GM21723 (cell line): ENCODE measurements at regions not wholly inside any gene's neighbourhood (a gene's known extent, or its start where the extent isn't known, plus 50 kb on each side); places are given as distances from the start of the nearest gene placed in this dataset.
"Not testable (repeated sequence)": the region's sequence is repeated elsewhere in the genome, so short reads cannot be mapped to it uniquely, and the experiment has no call there.

Experiments
- ATAC-seq: cut with Tn5 transposase; IDR thresholded peaks from one replicate; pipeline ENCODE4 v1.9.1; 2021; ENCODE audit warnings: mild to moderate bottlenecking, moderate library complexity; ENCODE audit not compliant: unreplicated experiment

GRCh38 chr3:109784852-109785631 lies 447.7 kb upstream of the DPPA4 start:
- no peak for ATAC-seq

GRCh38 chr3:109803274-109803673 lies 465.9 kb upstream of the DPPA4 start:
- ATAC-seq = no peak

DNA sequence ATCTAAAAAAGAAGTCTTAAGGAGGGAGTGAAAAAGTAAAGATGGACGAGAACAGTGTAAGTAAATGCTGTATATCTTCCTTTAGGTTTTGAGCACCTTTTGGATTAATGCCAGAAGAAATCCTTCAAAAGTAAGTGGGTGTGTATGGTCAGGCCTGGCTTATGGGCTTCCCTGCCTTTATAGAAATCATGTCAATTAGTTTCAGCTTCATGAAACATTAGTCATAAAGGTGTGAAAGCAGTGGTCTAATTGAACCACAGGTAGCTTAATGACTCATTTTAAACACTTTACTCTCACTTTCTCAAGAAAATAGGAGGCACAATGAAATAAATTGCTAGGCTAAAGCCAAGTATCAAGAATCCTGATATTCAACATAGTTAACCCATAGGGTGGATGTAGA lies 467.4 kb upstream of the DPPA4 start:
- ATAC-seq = no peak

DNA sequence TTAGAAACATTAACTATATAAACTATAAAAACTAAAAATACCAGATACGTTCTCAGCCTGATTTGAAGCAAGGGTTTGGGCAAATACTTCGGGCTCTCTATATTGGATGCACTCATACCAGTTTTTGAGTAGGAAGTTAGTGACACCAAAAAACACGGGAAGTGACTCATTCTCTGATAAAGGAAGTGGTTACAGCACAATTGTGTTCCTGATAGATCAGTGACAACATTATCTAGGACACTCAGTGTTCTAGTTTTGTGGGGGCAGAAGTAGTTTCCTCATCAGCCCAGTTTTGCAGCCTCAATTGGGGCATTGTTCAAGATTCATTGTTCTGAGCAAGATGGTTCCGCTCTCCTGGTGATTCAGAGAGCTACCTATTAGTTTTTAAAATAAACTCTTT lies 469.6 kb upstream of the DPPA4 start:
- no peak for ATAC-seq

DNA sequence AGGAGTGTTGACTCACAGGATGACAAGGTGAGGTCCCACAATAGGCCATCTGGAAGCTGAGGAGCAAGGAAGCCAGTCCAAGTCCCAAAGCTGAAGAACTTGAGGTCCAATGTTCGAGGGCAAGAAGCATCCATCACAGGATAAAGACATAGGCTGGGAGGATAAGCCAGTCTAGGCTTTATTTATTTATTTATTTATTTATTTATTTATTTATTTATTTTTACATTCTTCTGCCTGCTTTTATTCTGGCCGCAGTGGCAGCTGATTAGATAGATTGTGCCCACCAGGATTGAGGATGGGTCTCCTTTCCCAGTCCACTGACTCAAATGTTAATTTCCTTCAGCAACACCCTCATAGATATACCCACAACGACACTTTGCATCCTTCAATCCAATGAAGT lies 472.2 kb upstream of the DPPA4 start:
- no peak for ATAC-seq

DNA sequence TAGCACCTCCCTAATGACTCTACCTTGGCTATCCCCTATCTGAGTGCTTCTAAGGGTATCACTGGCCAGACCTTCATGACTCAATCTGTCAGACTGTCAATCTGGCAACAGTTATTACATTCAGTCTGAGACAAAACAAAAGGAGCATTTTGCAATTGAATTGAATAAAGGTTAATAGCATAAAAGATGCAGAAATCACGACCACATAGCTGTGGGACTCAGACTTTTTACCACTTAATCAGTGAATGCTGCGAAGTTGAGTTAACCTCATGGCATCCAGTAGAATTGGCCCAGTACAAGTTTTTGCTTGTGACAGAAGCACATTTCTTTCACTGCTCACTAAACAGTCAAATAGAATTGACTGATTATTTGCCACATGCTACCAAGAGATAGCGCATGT lies 480.7 kb upstream of the DPPA4 start:
- no peak for ATAC-seq

DNA sequence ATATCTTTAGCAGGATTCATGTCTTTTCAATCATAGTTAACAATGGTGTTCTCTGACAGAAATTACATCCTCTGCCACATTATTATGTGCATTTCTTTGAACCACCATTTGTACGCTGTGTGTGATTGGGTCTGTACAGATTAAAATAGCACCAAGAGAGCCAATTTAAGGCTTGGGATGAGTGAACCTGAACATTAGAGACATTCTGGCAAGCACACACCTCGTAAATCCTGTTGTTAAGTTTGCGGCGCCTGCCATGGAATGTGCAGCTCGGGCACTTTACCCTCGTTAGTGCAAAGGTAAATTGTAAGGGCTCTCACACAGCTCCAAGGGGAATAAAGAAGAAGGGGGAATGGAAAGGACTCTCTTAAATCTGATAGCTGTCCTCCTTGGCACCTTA lies 482.4 kb upstream of the DPPA4 start:
- ATAC-seq = no peak

DNA sequence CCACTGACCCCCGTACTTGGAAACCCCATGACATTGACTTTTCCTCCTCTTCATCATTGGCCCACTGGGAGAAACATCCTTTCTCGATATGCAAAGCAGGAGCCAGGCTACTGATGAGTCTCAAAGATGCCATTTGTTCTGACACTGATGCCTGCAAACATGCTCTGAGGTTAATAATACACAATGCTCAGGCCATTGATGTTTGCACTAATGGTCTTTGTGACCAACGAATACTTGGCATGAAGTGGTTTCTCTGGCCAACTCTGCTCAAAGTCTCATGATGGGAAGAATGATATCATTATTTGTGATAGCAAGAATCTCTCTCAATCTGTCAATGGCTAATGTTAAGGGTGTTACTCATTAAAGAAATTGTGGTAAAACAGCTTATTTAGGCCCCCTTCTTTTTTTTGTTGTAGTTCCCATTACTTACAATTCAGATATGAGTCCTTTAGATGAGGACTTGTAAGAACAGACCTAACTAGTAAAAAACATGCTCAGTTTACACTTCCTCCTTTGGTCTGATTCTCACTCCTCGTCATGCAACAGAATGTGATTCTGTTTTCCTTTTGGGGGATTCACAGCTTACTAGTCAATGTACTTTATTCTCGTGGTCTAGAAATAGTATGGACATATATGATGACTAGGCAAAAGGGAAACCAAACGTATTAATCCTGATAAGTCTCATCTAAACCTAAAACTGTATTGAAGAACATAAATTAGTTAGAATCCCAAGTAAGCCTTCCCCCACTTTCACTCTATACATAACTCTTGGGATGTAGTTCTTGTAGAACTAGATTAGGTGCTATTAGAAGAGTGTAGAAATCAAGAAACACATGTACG lies 488.8 kb upstream of the DPPA4 start:
- ATAC-seq = no peak

DNA sequence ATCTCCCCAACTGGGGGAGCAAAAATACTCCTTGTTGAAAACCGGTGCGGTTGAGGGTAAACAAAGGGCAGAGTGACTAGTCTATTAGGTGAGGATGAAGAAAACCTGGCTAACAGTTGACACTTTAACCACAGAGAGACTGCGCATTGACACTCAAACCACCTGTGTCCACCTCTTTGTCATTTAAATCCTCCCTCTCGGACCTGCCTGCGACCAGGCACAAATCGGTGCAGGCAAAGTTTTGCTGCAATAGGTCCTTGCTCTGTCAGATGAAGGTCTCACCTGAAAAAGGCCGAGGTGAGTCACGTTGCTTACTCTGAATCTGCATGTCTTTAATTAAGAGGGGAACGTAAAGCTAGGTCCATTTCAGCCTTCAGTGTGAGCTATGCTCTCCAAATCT lies 494.1 kb upstream of the DPPA4 start:
- ATAC-seq = no peak

DNA sequence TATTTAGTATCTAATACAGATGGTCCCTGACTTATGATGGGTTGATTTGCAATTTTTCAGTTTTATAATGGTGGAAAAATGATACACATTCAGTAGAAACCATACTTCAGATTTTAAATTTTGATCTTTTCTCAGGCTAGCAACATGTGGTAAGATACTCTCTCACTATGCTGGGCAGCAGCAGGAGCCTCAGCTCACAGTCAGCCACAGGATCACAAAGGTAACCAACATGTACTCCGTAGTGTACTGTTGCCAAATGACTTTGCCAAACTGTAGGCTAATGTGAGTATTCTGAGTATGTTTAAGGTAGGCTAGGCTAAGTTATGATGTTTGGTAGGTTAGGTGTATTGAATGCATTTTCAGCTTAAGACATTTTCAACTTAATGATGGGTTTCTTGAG lies 498.6 kb upstream of the DPPA4 start:
- ATAC-seq = no peak

DNA sequence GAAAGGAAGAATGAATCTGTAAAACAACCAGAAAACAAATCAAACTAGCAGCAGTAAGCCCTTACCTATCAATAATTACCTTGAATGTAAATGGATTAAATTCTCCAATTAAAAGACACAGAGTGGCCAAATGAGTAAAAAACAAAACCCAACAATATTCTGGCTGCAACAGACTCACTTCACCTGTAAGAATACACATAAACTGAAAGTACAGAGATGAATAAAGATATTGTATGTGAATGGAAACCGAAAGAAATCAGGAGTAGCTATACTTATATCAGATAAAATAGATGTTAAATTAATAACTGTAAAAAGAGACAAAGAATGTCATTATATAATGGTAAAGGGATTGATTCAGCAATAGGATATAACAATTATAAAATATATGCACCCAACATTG lies 514.5 kb upstream of the DPPA4 start:
- no peak for ATAC-seq

DNA sequence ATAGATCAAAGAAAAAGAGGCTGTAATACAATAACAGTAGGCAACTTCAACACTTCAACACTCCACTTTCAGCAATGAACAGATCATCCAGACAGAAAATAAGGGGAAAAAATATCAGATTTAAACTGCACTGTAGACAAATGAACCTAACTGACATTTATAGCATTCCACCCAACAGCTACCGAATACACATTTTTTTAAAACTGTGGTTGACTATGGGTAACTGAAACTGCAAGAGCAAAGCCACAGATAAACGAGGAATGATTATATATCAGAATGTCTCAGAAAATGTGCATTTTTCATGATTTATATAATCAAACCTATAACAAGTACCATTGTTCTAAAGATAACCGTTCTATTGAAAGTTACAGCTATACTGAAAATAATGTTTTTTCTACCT lies 514.9 kb upstream of the DPPA4 start:
- ATAC-seq = no peak

GRCh38 chr3:109853077-109853731 lies 515.9 kb upstream of the DPPA4 start:
- ATAC-seq = no peak

DNA sequence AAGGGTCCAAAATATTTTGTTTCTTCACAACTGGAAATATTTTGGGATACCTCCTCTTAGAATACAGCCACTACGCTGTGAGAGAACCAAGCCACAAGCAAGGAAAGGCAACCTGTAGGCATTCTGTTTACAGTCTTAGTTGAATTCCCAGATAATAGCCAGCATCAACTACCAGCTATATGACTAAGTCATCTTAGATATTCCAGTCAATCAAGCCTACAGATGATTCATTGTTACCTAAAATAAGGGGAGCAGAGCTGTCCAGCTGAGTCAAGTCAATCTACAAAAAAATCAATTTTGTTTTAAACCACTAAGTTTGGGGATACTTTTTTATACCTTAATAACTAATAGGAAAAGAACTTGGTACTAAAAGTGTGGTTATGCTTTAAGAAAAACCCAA lies 526.4 kb upstream of the DPPA4 start:
- ATAC-seq = no peak

GRCh38 chr3:109864452-109864851 lies 527.1 kb upstream of the DPPA4 start:
- ATAC-seq = no peak

DNA sequence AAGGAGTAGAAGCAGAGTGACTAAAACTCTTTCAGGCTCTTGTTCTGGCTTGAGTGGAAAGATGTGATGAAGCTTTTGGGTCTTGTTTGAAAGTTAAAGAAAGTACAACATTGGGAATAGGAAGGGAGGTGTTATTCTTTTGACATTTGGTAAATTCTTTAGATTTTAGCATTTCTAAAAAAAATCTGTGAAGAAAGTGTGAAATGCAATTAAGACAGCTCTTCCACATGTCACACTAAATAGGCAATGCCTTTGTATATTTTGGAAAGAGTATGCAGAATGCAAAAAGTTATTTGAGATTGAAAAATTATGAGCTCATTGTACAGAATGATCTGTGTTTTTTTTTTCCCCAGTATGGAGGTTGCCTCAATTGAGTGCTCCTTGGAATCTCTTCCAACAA lies 532.2 kb upstream of the DPPA4 start:
- ATAC-seq = no peak

DNA sequence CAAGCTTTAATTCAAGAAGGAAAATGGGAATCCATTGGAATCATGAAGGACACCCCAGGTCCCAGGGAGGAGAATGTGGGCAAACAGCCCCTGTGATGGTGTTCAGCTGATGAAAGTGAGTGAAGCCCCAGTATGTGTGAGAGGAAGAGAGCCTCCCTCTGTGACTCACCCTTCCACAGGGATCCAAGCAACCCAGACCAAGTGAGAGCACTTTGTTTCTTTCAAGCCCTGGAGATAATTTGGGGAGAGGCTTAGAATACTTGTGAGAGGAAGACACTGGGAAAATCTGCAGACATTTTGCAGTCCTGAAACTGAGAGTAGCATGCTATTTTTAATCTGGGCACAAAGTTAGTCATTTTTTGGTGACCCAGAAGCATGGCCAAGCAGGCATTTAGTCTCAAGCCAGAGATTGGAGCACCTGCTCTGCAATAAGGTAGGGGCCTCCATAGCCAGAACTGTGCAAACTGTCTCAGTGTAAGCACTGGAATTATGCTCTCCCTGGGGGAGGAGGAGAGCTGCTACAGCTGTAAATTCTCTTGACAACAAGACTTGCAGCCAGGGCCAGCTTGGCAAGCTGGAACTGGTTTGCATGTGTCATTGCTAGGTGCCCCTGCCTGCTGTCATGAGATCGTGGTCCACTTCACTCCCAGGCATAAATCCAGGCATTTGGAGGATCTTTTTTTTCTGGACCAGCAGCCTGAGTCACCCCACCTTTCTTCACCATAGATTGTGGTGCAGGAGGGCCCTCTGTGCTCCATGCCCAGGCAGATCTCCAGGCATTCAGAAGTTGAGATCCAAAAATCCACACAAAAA lies 537.8 kb upstream of the DPPA4 start:
- ATAC-seq = no peak

DNA sequence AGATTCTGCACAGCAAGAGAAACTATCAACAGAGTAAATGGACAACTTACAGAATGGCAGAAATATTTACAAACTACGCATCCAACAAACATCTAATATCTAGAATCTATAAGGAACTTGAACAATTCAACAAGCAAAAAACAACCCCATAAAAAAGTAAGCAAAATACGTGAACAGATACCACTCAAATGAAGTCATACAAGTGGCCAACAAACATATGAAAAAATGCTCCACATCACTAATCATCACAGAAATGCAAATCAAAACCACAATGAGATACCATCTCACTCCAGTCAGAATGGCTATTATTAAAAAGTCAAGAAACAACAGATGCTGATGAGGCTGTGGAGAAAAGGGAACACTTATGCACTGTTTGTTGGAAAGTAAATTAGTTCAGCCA lies 540.3 kb upstream of the DPPA4 start:
- ATAC-seq = not testable (repeated sequence)

DNA sequence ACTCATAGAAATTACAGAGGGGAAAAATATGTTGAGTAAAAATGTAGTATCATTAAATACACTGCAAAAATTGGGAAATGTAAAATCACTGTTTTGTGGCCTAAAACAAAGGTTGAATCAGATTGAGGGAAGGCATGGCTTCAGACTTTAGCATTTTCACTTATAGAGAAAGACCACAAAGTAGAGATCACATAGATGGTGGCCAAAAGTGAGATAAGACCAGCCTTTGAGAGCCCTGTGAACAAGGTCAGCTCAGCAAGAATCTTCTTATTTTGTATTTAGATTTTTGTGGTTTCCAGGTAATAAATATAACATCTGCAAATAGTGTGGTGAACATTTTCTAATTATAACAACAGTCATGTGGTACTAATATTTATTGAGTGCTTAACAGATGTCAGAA lies 544.8 kb upstream of the DPPA4 start:
- ATAC-seq = no peak

DNA sequence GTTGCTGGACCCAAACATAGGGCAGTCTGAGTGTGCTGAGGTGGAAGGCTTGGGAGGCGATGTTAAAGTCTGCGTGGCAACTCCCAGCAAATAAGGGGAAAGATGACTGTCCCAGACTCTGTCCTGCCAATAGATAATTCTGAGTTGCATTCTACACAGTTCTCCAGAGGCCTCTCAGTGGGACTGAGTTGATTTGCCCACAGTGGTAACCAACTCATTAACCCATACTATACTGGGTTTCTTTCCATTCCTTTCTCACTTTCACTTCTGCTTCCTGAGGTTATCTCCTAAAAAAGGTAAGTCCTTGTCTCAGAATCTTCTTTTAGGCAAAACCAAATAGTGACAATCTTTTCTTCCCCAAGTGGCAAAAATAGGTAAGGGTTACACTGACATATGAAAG lies 549.9 kb upstream of the DPPA4 start:
- ATAC-seq = no peak

DNA sequence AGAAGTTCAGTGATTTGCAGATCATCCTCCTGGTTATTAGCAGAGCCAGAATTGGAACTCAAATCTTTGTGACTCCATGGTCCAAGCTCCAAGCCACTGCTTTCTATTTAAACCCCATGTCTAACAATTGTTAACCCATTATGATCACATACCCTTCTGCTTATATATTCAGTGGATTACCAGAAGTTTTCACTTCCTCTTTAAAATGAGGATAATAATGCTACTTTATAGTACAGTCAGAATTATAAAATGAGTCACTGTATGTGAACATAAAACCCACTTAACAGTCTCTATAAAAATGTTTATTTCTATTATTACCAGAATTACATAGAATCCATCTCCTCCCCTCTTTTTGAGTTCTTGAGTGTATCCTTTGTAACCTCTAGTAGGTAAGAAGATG lies 550.7 kb upstream of the DPPA4 start:
- ATAC-seq = no peak
